K562 (cell line): ENCODE measurements at regions not wholly inside any gene's neighbourhood (a gene's known extent, or its start where the extent isn't known, plus 50 kb on each side); places are given as distances from the start of the nearest gene placed in this dataset.

Experiments used
- ATAC-seq: fragments of 200-7000 bp; cut with Tn5 transposase; 3 replicates; pipeline ENCODE4 v1.9.1; 2020; ENCODE audit warnings: moderate library complexity
- BruUV-seq: library from RNA; stranded (reverse); fragments of 400-500 nt; replicated peaks from 2 replicates; lab custom pipeline; 2021; lab: Mats Ljungman, UMichigan
- CTCF ChIA-PET: fragments of 300-600 bp; formaldehyde crosslinking; extraction: SDS; loops from one replicate; lab custom pipeline; 2021; ENCODE audit warnings: low intra/inter-chr PET ratio; lab: Yijun Ruan, JAX
- POLR2A ChIA-PET: fragments of 300-600, 350-650 bp; sonication (Branson Sonifier 250); formaldehyde crosslinking; extraction: SDS; loops from one replicate; lab custom pipeline; 2021; ENCODE audit warnings: antibody characterized with exemption, inconsistent platforms; lab: Yijun Ruan, JAX
- DNase-seq, 4 experiments: peaks; one replicate each; pipeline versions ENCODE4 v3.0.0 to v3.0.0-alpha.2; 2011 to 2018; ENCODE audit warnings: low spot score in 3 of 4, mixed read lengths in 3 of 4; ENCODE audit errors: extremely low read depth in 1 of 4
- FAIRE-seq: peaks from 2 replicates; lab custom pipeline; 2011; peaks lifted over from hg19 to GRCh38; lab: Jason Lieb, UNC
- H2AFZ ChIP-seq: 2 replicates; pipeline ENCODE4 v1.6.0; 2011; ENCODE audit warnings: low read depth, low read length, control low read depth, inconsistent platforms
- H3K27ac ChIP-seq: fragments of 200-600 bp; 3 replicates; pipeline ENCODE4 v1.8.0; 2011; ENCODE audit warnings: low read depth, mild to moderate bottlenecking, control low read depth, inconsistent platforms, low read length, moderate library complexity, mixed read lengths; ENCODE audit errors: extremely low read depth
- H3K27me3 ChIP-seq, 2 experiments: fragments of 300-600 bp in 1 of 2; 2 replicates in 1 of 2; 3 replicates in 1 of 2; pipeline versions ENCODE4 v1.6.0 to v1.8.0; 2011; ENCODE audit warnings: inconsistent platforms in 2 of 2, low read length in 2 of 2, mild to moderate bottlenecking in 1 of 2, mixed read lengths in 1 of 2, moderate library complexity in 1 of 2; ENCODE audit not compliant: control insufficient read depth in 2 of 2, insufficient read depth in 2 of 2
- H3K36me3 ChIP-seq: fragments of 300-600 bp; 3 replicates; pipeline ENCODE4 v1.8.0; 2011; ENCODE audit warnings: mild to moderate bottlenecking, low read length, inconsistent platforms; ENCODE audit not compliant: control insufficient read depth, insufficient read depth
- H3K4me1 ChIP-seq, 2 experiments: fragments of 200-600 bp in 1 of 2; replicated peaks in 1 of 2; 2 replicates in 1 of 2; 3 replicates in 1 of 2; pipeline versions ENCODE4 v1.5.1 to v1.8.0; 2011; ENCODE audit warnings: inconsistent platforms in 2 of 2, low read length in 2 of 2, mild to moderate bottlenecking in 1 of 2, mixed read lengths in 1 of 2, moderate library complexity in 1 of 2; ENCODE audit not compliant: control insufficient read depth in 2 of 2, insufficient read depth in 2 of 2
- H3K4me2 ChIP-seq: 2 replicates; pipeline ENCODE4 v1.6.1; 2011; ENCODE audit warnings: low read length, control low read depth, inconsistent platforms, mixed read lengths; ENCODE audit not compliant: insufficient read depth
- H3K4me3 ChIP-seq: fragments of 200-600 bp; sonication (generic), shearing (Covaris generic); 2 replicates; pipeline ENCODE4 v1.5.1; 2016; ENCODE audit warnings: control low read depth, inconsistent platforms
- H3K79me2 ChIP-seq: fragments of 200-600 bp; 3 replicates; pipeline ENCODE4 v1.8.0; 2011; ENCODE audit warnings: low read length, inconsistent platforms; ENCODE audit not compliant: control insufficient read depth, insufficient read depth
- H3K9ac ChIP-seq, 2 experiments: 2 replicates each; pipeline versions ENCODE4 v1.6.0 to v1.6.1; 2011; ENCODE audit warnings: low read depth in 2 of 2, low read length in 2 of 2, control low read depth in 1 of 2, inconsistent platforms in 1 of 2, mild to moderate bottlenecking in 1 of 2, mixed read lengths in 1 of 2; ENCODE audit not compliant: insufficient read depth in 1 of 2
- H3K9me1 ChIP-seq: one replicate; pipeline ENCODE4 v1.6.0; 2011; ENCODE audit warnings: inconsistent platforms, mild to moderate bottlenecking, low read length, moderate library complexity; ENCODE audit not compliant: control insufficient read depth, insufficient read depth
- H3K9me3 ChIP-seq: replicated peaks from 2 replicates; pipeline ENCODE4 v1.5.1; 2011; ENCODE audit warnings: low read depth, low read length, inconsistent platforms; ENCODE audit not compliant: control insufficient read depth, insufficient read depth
- H4K20me1 ChIP-seq: replicated peaks from 2 replicates; pipeline ENCODE4 v1.6.1; 2011; ENCODE audit warnings: low read length, inconsistent platforms, mixed read lengths; ENCODE audit not compliant: control insufficient read depth, insufficient read depth
- BACH1 ChIP-seq: fragments of 200-800 bp; sonication (Bioruptor generic); IDR thresholded peaks from 2 replicates; pipeline ENCODE4 v1.6.1; 2016; ENCODE audit warnings: missing genetic modification characterization, missing compliant biosample characterization
- CHD1 ChIP-seq: fragments of 200-600 bp; sonication (generic); IDR thresholded peaks from one replicate; pipeline ENCODE4 v1.6.1; 2012; ENCODE audit warnings: mild to moderate bottlenecking, moderate library complexity, low read length, inconsistent platforms
- COPS2 ChIP-seq: fragments of 450-650 bp; conservative IDR thresholded peaks from 2 replicates; pipeline ENCODE4 v1.6.1; 2016; ENCODE audit warnings: mild to moderate bottlenecking, moderate library complexity
- KAT7 ChIP-seq: sonication (generic); formaldehyde crosslinking; IDR thresholded peaks from 2 replicates; pipeline ENCODE4 v1.8.0; 2022; ENCODE audit warnings: missing genetic modification reagents, mild to moderate bottlenecking, borderline replicate concordance
- RBM34 ChIP-seq: fragments of 200-400 bp; formaldehyde crosslinking; IDR thresholded peaks from 2 replicates; pipeline ENCODE4 v1.6.1; 2018; ENCODE audit warnings: low read length, borderline replicate concordance; ENCODE audit not compliant: insufficient read depth
- SIRT6 ChIP-seq: IDR thresholded peaks from one replicate; pipeline ENCODE4 v1.6.1; 2012; ENCODE audit warnings: low read depth, mild to moderate bottlenecking, control low read depth, inconsistent platforms, low read length, moderate library complexity
- XRCC3 ChIP-seq: fragments of 450-650 bp; IDR thresholded peaks from 2 replicates; pipeline ENCODE4 v1.6.1; 2017; ENCODE audit warnings: mild to moderate bottlenecking, moderate library complexity
- YBX1 ChIP-seq: fragments of 450-650 bp; IDR thresholded peaks from 2 replicates; pipeline ENCODE4 v1.7.1; 2016; ENCODE audit warnings: mild to moderate bottlenecking
- ZNF77 ChIP-seq: fragments of 250-450 bp; sonication (Bioruptor Pico); IDR thresholded peaks from 2 replicates; pipeline ENCODE4 v1.5.0; 2020
- WGBS: fragments of 100-300 bp; shearing (Covaris generic); methylation state at CpG from one replicate; pipeline ENCODE4 v1.1.6; 2016; ENCODE audit warnings: low coverage, mixed read lengths; ENCODE audit not compliant: insufficient coverage; ENCODE audit errors: missing lambda C conversion rate; 5-methylcytosine and 5-hydroxymethylcytosine counted together
- in situ Hi-C: fragments of 300-500 bp; cut with MboI; formaldehyde crosslinking; loops from 4 replicates; pipeline ENCODE4 v1.15.0; 2018; ENCODE audit warnings: inconsistent platforms, mixed read lengths
- intact Hi-C: fragments of 100-400 bp; cut with micrococcal nuclease; formaldehyde crosslinking; loops from 2 replicates; pipeline ENCODE4 v1.14.2; 2022
- TF ChIP-seq, protein P1 (sequence below), 2 experiments: fragments of 450-650 bp; IDR thresholded peaks; 2 replicates each; pipeline ENCODE4 v1.6.1; 2018; ENCODE audit warnings: mild to moderate bottlenecking in 2 of 2, low read depth in 1 of 2; ENCODE audit not compliant: partially characterized antibody in 2 of 2
- TF ChIP-seq, protein P2 (sequence below): sonication (generic); formaldehyde crosslinking; IDR thresholded peaks from 2 replicates; pipeline ENCODE4 v1.8.0; 2023; ENCODE audit warnings: missing genetic modification reagents, mild to moderate bottlenecking, borderline replicate concordance
- TF ChIP-seq, protein P3 (sequence below): sonication (generic); formaldehyde crosslinking; IDR thresholded peaks from 2 replicates; pipeline ENCODE4 v1.8.0; 2022; ENCODE audit warnings: mild to moderate bottlenecking, missing genetic modification reagents

DNA sequence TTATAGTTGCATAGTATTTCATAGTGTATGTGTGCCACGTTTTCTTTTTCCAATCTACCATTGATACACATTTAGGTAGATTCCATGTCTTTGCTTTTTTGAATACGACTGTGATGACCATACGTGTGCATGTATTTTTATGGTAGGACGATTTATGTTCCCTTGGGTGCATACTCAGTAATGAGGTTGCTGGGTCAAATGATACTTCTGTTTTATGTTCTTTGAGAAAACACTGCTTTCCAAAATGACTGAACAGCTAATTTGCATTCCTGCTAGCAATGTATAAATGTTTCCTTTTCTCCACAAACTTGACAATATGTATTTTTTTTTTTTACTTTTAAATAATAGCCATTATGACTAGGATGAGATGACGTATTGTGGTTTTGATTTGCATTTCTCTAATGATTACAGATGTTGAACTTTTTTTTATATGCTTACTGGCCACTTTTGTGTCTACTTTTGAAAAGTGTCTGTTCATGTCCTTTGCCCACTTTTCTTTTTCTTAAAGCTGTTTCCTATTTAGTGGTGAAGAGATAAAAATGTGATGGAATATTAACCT is 969.5 kb upstream of the NDST4 start:
- Histone ChIP-seq H3K36me3 (no peaks in the 10 kb centered on the region), H3K4me3 (no peak overlapping the region), H3K4me1 (no peaks in the 10 kb centered on the region), H3K27ac (no peak overlapping the region), H3K27me3 (no peaks in the 10 kb centered on the region), H2AFZ (no peak overlapping the region), H3K9me1 (no peaks in the 10 kb centered on the region), H3K9me3 (peaks cover 2% of the 10 kb centered on the region; the same call in 1 of the 2 replicates), H3K4me2 (no peak overlapping the region), H3K79me2 (no peaks in the 10 kb centered on the region), H3K9ac (no peak overlapping the region), H4K20me1 (no peaks in the 10 kb centered on the region)
- FAIRE-seq, result no peak
- no TSS peak for BruUV-seq
- ATAC-seq, result no peak
- DNase-seq, result no peak
- POLR2A ChIA-PET, result no interaction called here
- 0% methylated on average over 5 of the region's 5 CpGs for WGBS
- CTCF ChIA-PET, result no interaction called here
- in situ Hi-C loops, result no loop called here
- intact Hi-C loops, result no loop called here
- TF ChIP-seq SIRT6 (no peak), YBX1 (no peak), ZNF77 (CRISPR knock-in tag) (no peak), CHD1 (no peak), RBM34 (no peak), XRCC3 (no peak), KAT7 (CRISPR knock-in tag) (no peak), COPS2 (no peak), BACH1 (tag) (no peak)
- TF ChIP-seq, protein P1, sequence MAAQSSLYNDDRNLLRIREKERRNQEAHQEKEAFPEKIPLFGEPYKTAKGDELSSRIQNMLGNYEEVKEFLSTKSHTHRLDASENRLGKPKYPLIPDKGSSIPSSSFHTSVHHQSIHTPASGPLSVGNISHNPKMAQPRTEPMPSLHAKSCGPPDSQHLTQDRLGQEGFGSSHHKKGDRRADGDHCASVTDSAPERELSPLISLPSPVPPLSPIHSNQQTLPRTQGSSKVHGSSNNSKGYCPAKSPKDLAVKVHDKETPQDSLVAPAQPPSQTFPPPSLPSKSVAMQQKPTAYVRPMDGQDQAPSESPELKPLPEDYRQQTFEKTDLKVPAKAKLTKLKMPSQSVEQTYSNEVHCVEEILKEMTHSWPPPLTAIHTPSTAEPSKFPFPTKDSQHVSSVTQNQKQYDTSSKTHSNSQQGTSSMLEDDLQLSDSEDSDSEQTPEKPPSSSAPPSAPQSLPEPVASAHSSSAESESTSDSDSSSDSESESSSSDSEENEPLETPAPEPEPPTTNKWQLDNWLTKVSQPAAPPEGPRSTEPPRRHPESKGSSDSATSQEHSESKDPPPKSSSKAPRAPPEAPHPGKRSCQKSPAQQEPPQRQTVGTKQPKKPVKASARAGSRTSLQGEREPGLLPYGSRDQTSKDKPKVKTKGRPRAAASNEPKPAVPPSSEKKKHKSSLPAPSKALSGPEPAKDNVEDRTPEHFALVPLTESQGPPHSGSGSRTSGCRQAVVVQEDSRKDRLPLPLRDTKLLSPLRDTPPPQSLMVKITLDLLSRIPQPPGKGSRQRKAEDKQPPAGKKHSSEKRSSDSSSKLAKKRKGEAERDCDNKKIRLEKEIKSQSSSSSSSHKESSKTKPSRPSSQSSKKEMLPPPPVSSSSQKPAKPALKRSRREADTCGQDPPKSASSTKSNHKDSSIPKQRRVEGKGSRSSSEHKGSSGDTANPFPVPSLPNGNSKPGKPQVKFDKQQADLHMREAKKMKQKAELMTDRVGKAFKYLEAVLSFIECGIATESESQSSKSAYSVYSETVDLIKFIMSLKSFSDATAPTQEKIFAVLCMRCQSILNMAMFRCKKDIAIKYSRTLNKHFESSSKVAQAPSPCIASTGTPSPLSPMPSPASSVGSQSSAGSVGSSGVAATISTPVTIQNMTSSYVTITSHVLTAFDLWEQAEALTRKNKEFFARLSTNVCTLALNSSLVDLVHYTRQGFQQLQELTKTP (IDR thresholded peaks at IDR 0.05; ENCODE audit: low read depth in 1 of 2, partially characterized antibody in 2 of 2), result no peak
- TF ChIP-seq, protein P2, sequence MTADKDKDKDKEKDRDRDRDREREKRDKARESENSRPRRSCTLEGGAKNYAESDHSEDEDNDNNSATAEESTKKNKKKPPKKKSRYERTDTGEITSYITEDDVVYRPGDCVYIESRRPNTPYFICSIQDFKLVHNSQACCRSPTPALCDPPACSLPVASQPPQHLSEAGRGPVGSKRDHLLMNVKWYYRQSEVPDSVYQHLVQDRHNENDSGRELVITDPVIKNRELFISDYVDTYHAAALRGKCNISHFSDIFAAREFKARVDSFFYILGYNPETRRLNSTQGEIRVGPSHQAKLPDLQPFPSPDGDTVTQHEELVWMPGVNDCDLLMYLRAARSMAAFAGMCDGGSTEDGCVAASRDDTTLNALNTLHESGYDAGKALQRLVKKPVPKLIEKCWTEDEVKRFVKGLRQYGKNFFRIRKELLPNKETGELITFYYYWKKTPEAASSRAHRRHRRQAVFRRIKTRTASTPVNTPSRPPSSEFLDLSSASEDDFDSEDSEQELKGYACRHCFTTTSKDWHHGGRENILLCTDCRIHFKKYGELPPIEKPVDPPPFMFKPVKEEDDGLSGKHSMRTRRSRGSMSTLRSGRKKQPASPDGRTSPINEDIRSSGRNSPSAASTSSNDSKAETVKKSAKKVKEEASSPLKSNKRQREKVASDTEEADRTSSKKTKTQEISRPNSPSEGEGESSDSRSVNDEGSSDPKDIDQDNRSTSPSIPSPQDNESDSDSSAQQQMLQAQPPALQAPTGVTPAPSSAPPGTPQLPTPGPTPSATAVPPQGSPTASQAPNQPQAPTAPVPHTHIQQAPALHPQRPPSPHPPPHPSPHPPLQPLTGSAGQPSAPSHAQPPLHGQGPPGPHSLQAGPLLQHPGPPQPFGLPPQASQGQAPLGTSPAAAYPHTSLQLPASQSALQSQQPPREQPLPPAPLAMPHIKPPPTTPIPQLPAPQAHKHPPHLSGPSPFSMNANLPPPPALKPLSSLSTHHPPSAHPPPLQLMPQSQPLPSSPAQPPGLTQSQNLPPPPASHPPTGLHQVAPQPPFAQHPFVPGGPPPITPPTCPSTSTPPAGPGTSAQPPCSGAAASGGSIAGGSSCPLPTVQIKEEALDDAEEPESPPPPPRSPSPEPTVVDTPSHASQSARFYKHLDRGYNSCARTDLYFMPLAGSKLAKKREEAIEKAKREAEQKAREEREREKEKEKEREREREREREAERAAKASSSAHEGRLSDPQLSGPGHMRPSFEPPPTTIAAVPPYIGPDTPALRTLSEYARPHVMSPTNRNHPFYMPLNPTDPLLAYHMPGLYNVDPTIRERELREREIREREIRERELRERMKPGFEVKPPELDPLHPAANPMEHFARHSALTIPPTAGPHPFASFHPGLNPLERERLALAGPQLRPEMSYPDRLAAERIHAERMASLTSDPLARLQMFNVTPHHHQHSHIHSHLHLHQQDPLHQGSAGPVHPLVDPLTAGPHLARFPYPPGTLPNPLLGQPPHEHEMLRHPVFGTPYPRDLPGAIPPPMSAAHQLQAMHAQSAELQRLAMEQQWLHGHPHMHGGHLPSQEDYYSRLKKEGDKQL, result no peak
- TF ChIP-seq, protein P3, sequence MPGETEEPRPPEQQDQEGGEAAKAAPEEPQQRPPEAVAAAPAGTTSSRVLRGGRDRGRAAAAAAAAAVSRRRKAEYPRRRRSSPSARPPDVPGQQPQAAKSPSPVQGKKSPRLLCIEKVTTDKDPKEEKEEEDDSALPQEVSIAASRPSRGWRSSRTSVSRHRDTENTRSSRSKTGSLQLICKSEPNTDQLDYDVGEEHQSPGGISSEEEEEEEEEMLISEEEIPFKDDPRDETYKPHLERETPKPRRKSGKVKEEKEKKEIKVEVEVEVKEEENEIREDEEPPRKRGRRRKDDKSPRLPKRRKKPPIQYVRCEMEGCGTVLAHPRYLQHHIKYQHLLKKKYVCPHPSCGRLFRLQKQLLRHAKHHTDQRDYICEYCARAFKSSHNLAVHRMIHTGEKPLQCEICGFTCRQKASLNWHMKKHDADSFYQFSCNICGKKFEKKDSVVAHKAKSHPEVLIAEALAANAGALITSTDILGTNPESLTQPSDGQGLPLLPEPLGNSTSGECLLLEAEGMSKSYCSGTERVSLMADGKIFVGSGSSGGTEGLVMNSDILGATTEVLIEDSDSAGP, result no peak
